B cell (primary cell): ENCODE measurements at regions not wholly inside any gene's neighbourhood (a gene's known extent, or its start where the extent isn't known, plus 50 kb on each side); places are given as distances from the start of the nearest gene placed in this dataset.

Experiments
- ATAC-seq: fragments of 200-7000 bp; cut with Tn5 transposase; one replicate; pipeline ENCODE4 v1.10.0; 2021; ENCODE audit warnings: low read depth, mild to moderate bottlenecking, moderate number of reproducible peaks, moderate library complexity
- CTCF ChIA-PET: fragments of 350-600 bp; sonication (Branson Sonifier 250); formaldehyde crosslinking; loops from one replicate; lab custom pipeline; 2021; ENCODE audit warnings: antibody characterized with exemption, inconsistent platforms; lab: Charles Lee
- POLR2A ChIA-PET: fragments of 350-600 bp; sonication (Branson Sonifier 250); formaldehyde crosslinking; loops from one replicate; lab custom pipeline; 2021; ENCODE audit warnings: antibody characterized with exemption; lab: Charles Lee
- DNase-seq: peaks from one replicate; pipeline ENCODE4 v3.0.0; 2013
- H2AFZ ChIP-seq: 2 replicates; pipeline ENCODE4 v1.6.1; 2012; ENCODE audit warnings: mild to moderate bottlenecking, low read depth, low read length; ENCODE audit not compliant: insufficient read depth, poor library complexity, severe bottlenecking
- H3K27ac ChIP-seq, 2 donors: 1 replicate in 1 of 2; 2 replicates in 1 of 2; pipeline ENCODE4 v1.5.1; 2012 to 2013; ENCODE audit warnings: low read length in 2 of 2, mild to moderate bottlenecking in 2 of 2, moderate library complexity in 1 of 2
- H3K27me3 ChIP-seq, 4 experiments: fragments of 200-600 bp in 1 of 4; sonication (generic) in 1 of 4; replicated peaks in 1 of 4; 1 replicate in 2 of 4; 2 replicates in 2 of 4; pipeline versions ENCODE4 v1.6.1 to v1.7.0; 2013 to 2016; ENCODE audit warnings: low read length in 3 of 4, mild to moderate bottlenecking in 2 of 4, mixed read lengths in 1 of 4, moderate library complexity in 1 of 4; ENCODE audit not compliant: insufficient read depth in 4 of 4, control insufficient read depth in 3 of 4; ENCODE audit errors: control extremely low read depth in 1 of 4
- H3K36me3 ChIP-seq, 2 experiments: replicated peaks in 1 of 2; 1 replicate in 1 of 2; 2 replicates in 1 of 2; pipeline versions ENCODE4 v1.6.1 to v1.7.1; 2013; ENCODE audit warnings: low read length in 1 of 2; ENCODE audit not compliant: insufficient read depth in 2 of 2, control insufficient read depth in 1 of 2; ENCODE audit errors: control extremely low read depth in 1 of 2, extremely low read depth in 1 of 2
- H3K4me1 ChIP-seq, 2 donors: fragments of 200-600 bp in 1 of 2; sonication (generic) in 1 of 2; 1 replicate in 1 of 2; 2 replicates in 1 of 2; pipeline versions ENCODE4 v1.5.1 to v1.6.1; 2013 to 2017; ENCODE audit warnings: low read length in 2 of 2; ENCODE audit not compliant: control insufficient read depth in 2 of 2, insufficient read depth in 2 of 2
- H3K4me2 ChIP-seq: replicated peaks from 2 replicates; pipeline ENCODE3; 2012; ENCODE audit warnings: mild to moderate bottlenecking, low read depth, low read length; ENCODE audit not compliant: poor library complexity, severe bottlenecking
- H3K4me3 ChIP-seq, 5 experiments: fragments of 200-600 bp in 1 of 5; sonication (generic) in 1 of 5; 1 replicate in 3 of 5; 2 replicates in 2 of 5; pipeline versions ENCODE4 v1.5.1 to v1.7.0; 2011 to 2016; ENCODE audit warnings: low read length in 4 of 5, mild to moderate bottlenecking in 4 of 5, low read depth in 2 of 5, control low read depth in 1 of 5, moderate library complexity in 1 of 5; ENCODE audit not compliant: insufficient read depth in 1 of 5; ENCODE audit errors: control extremely low read depth in 1 of 5, extremely low read depth in 1 of 5
- H3K79me2 ChIP-seq: fragments of 200-600 bp; sonication (generic); one replicate; pipeline ENCODE4 v1.6.0; 2016; ENCODE audit warnings: low read length; ENCODE audit not compliant: control insufficient read depth, insufficient read depth
- H3K9ac ChIP-seq: fragments of 200-600 bp; sonication (generic); 2 replicates; pipeline ENCODE4 v1.6.1; 2017; ENCODE audit warnings: mild to moderate bottlenecking, low read length, moderate library complexity
- H3K9me3 ChIP-seq, 3 donors: one replicate each; pipeline versions ENCODE4 v1.6.1 to v1.7.1; 2013; ENCODE audit warnings: low read length in 2 of 3; ENCODE audit not compliant: control insufficient read depth in 2 of 3, insufficient read depth in 1 of 3; ENCODE audit errors: control extremely low read depth in 1 of 3
- H4K20me1 ChIP-seq: 2 replicates; pipeline ENCODE4 v1.6.0; 2012; ENCODE audit warnings: mild to moderate bottlenecking, low read length; ENCODE audit not compliant: insufficient read depth, control insufficient read depth, poor library complexity, severe bottlenecking
- H3K27ac Mint-ChIP-seq: one replicate; pipeline ENCODE4 v1.8.0; 2021; ENCODE audit warnings: mixed read lengths
- H3K27me3 Mint-ChIP-seq: one replicate; pipeline ENCODE4 v1.8.0; 2021; ENCODE audit warnings: mixed read lengths
- H3K4me1 Mint-ChIP-seq: one replicate; pipeline ENCODE4 v1.8.0; 2021; ENCODE audit warnings: mixed read lengths
- H3K4me3 Mint-ChIP-seq: one replicate; pipeline ENCODE4 v1.8.0; 2021; ENCODE audit warnings: mixed read lengths
- H3K9me3 Mint-ChIP-seq: one replicate; pipeline ENCODE4 v1.8.0; 2022; ENCODE audit warnings: mixed read lengths; ENCODE audit not compliant: insufficient read depth
- EZH2 ChIP-seq: IDR thresholded peaks from 2 replicates; pipeline ENCODE4 v1.6.1; 2012; ENCODE audit warnings: borderline replicate concordance, low read depth, mild to moderate bottlenecking, moderate library complexity, low read length; ENCODE audit not compliant: insufficient read depth, poor library complexity, severe bottlenecking
- WGBS: methylation state at CpG from one replicate; pipeline ENCODE4 v1.1.5; 2013; ENCODE audit warnings: missing lambda C conversion rate; ENCODE audit not compliant: insufficient coverage; 5-methylcytosine and 5-hydroxymethylcytosine counted together
- intact Hi-C: fragments of 100-400 bp; cut with micrococcal nuclease; formaldehyde crosslinking; loops from one replicate; pipeline ENCODE4 v1.10.0; 2022
- TF ChIP-seq, protein P1 (sequence below): fragments of 200-600 bp; IDR thresholded peaks from one replicate; pipeline ENCODE4 v1.8.0; 2022; ENCODE audit warnings: antibody characterized with exemption, mild to moderate bottlenecking

GRCh38 chr4:59695355-59696053 is 1504.6 kb upstream of the ADGRL3 start:
- no CpG with 5 or more reads among the region's 5 CpGs for WGBS
- Histone ChIP-seq H3K79me2 (no peaks in the 10 kb centered on the region), H3K9me3 (no peaks in the 10 kb centered on the region), H3K4me1 (no peaks in the 10 kb centered on the region), H3K36me3 (no peaks in the 10 kb centered on the region), H3K9ac (no peak overlapping the region), H3K27ac (no peak overlapping the region), H4K20me1 (no peaks in the 10 kb centered on the region), H3K4me2 (no peak overlapping the region), H2AFZ (no peak overlapping the region), H3K27me3 (no peaks in the 10 kb centered on the region), H3K4me3 (no peak overlapping the region)
- CTCF ChIA-PET: no interaction called here
- TF ChIP-seq, protein P1, sequence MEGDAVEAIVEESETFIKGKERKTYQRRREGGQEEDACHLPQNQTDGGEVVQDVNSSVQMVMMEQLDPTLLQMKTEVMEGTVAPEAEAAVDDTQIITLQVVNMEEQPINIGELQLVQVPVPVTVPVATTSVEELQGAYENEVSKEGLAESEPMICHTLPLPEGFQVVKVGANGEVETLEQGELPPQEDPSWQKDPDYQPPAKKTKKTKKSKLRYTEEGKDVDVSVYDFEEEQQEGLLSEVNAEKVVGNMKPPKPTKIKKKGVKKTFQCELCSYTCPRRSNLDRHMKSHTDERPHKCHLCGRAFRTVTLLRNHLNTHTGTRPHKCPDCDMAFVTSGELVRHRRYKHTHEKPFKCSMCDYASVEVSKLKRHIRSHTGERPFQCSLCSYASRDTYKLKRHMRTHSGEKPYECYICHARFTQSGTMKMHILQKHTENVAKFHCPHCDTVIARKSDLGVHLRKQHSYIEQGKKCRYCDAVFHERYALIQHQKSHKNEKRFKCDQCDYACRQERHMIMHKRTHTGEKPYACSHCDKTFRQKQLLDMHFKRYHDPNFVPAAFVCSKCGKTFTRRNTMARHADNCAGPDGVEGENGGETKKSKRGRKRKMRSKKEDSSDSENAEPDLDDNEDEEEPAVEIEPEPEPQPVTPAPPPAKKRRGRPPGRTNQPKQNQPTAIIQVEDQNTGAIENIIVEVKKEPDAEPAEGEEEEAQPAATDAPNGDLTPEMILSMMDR: no peak
- TF ChIP-seq EZH2: no peak
- Mint-ChIP-seq H3K27ac (no peak overlapping the region), H3K4me3 (no peak overlapping the region), H3K27me3 (no peaks in the 10 kb centered on the region), H3K9me3 (peaks cover 3% of the 10 kb centered on the region), H3K4me1 (no peaks in the 10 kb centered on the region)
- no peak for ATAC-seq
- DNase-seq: no peak
- POLR2A ChIA-PET: no interaction called here
- intact Hi-C loops: no loop called here

- Histone ChIP-seq H3K36me3 (no peaks in the 10 kb centered on the region), H3K27me3 (no peaks in the 10 kb centered on the region), H3K27ac (no peak overlapping the region), H4K20me1 (no peaks in the 10 kb centered on the region), H3K9ac (no peak overlapping the region), H3K4me2 (no peak overlapping the region), H2AFZ (no peak overlapping the region), H3K4me1 (no peaks in the 10 kb centered on the region), H3K9me3 (no peaks in the 10 kb centered on the region), H3K79me2 (no peaks in the 10 kb centered on the region), H3K4me3 (no peak overlapping the region)
- DNase-seq (no peak), ATAC-seq (no peak)
- POLR2A ChIA-PET: no interaction called here
- peaks cover 3% of the 10 kb centered on the region for H3K9me3 Mint-ChIP-seq
- no peak overlapping the region for H3K27ac Mint-ChIP-seq
- CTCF ChIA-PET: no interaction called here
- WGBS: 100% methylated on average over 1 of the region's 2 CpGs
- TF ChIP-seq EZH2: no peak
- TF ChIP-seq, protein P1: no peak
- no peaks in the 10 kb centered on the region for H3K27me3 Mint-ChIP-seq
- intact Hi-C loops: no loop called here
- no peaks in the 10 kb centered on the region for H3K4me1 Mint-ChIP-seq
- H3K4me3 Mint-ChIP-seq: no peak overlapping the region
These were observed 1502.1 kb upstream of the ADGRL3 start for GRCh38 chr4:59698041-59698440.
